GM12801 (cell line): ENCODE measurements at regions not wholly inside any gene's neighbourhood (a gene's known extent, or its start where the extent isn't known, plus 50 kb on each side); places are given as distances from the start of the nearest gene placed in this dataset.

Experiments
- TF ChIP-seq, protein P1 (sequence below): IDR thresholded peaks from one replicate; pipeline ENCODE4 v1.5.1; 2011; ENCODE audit warnings: control low read depth; ENCODE audit not compliant: insufficient read length; ENCODE audit errors: extremely low read depth

DNA sequence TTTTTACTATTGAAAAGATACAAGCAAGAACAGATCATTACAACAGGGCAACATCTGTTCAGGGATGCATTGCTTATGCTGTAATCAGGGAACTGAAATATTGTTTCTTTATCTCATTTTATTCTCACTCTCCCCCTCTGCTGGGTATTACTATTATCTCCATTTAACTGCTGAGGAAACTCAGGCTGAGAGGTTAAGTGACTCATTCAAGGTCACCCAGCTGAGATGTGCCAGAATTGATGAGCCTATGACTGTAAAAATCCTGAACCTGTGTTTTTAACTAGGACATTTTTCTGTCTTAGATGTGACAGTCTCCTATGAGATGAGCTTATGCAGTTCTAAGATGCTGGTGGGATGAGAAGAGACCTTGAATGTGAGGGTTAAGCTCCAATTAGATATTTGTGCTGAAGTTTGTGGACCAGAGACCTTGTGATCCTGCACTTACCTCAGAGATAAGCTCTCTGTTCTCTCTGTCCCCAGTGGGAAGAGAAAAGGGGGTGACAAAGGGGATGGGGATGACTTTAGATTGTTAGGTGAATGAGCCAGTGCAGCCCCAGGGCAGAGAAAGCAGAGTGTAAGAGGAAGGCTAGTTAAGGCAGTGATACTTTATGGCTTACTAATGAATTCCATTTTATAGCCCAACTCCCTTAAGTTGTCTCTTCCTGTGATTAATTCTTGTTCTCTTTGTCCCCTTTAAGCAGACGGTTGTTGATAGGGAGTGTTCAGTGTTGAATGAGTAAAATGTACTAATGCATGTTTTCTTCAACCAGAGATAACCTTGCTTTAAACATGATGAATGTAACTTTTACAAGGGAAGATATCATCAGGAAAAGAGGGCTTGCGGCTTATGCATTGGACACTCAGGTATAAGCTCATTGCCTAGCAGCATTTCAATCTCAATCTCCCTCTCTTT, 111.4 kb downstream of the HLX start:
- TF ChIP-seq, protein P1, sequence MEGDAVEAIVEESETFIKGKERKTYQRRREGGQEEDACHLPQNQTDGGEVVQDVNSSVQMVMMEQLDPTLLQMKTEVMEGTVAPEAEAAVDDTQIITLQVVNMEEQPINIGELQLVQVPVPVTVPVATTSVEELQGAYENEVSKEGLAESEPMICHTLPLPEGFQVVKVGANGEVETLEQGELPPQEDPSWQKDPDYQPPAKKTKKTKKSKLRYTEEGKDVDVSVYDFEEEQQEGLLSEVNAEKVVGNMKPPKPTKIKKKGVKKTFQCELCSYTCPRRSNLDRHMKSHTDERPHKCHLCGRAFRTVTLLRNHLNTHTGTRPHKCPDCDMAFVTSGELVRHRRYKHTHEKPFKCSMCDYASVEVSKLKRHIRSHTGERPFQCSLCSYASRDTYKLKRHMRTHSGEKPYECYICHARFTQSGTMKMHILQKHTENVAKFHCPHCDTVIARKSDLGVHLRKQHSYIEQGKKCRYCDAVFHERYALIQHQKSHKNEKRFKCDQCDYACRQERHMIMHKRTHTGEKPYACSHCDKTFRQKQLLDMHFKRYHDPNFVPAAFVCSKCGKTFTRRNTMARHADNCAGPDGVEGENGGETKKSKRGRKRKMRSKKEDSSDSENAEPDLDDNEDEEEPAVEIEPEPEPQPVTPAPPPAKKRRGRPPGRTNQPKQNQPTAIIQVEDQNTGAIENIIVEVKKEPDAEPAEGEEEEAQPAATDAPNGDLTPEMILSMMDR: no peak

DNA sequence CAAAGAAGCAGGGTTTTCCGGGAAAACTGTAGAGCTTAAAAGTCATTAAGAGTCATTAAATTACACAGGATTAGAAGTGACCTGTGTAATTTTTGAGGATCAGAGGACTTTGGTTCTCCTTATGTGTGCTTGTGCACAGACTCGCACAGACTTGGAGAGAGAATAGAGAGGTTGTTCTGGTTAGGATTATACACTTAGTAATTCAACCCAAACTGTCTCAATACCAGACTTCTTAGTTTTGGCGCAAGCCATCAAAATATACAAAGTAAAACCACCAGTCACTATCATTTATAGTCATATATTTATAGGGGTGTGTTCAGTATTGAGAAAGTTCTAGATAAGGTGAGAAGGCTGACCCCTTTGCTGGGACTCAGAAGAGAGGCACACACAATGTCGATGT, 112.3 kb downstream of the HLX start:
- TF ChIP-seq, protein P1: no peak

DNA sequence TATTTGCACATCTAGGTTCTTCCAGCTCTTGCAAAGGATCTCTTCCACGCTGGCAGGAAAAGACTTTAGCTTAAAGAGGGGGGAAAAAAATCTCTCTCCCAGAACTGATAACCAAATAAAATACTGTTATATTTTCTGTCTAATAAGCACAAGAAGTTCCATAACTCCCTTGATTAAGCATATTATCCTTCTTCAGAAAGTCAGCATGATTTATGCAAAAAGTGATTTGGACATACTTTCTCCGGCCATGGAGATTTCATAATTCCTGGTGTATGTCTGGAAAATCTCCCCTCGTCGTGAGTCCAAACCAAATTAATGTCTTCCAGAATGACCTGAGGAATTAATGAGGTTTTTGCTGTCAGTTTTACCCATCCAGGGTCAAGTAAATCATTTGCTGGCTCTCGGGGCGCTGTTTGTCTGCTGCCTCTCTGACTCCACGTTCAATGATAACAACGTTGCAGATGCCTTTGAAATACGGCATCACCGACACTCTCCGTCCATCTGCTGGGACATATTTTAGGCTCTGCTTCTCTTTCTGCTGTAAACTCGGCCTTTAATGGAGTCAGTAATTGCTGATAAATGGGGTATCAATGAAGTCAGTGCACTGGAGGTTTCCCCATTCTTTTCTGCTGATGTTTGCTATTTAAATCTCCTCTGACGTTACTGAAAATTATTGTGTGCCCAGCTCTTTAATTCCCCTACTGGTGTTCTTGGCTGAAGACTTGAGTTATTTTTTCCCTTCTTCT, 112.9 kb downstream of the HLX start:
- TF ChIP-seq, protein P1: no peak

DNA sequence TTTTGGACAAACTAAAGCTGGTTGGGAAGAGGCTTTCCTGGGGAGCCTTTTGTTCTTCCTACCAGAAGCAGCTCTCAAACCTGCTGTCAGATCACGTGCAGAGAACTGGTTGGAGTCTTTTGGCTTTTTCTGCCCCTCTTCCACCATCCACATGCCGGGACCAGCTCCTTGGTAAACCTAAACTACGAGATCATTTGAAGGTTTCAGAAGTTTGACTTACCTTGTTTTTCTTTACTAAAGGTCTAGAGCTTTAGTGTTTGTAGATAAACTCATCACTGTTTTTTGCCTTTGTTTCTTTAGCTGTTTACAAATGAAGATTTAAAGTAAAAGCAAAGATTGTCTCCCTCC, 113.4 kb downstream of the HLX start:
- TF ChIP-seq, protein P1: no peak

DNA sequence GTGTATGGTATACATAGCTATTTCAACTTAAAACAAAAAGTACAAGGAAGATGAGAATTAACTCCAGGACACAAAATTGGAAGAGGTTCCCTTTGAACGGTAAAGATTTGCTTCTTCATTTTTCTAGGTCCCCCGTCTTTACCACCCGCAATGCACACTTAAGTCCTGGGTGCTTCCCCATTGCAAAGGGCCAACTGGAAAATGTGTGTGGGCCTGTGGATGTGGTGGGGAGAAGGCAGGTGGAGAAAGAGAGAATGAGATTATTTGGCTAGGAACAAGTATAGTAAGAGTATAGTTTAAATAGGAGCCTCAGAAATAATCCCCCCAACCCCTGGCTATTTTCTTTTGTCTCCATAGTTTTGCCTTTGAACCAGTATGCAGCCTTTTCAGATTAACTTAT, 115.4 kb downstream of the HLX start:
- TF ChIP-seq, protein P1: no peak

DNA sequence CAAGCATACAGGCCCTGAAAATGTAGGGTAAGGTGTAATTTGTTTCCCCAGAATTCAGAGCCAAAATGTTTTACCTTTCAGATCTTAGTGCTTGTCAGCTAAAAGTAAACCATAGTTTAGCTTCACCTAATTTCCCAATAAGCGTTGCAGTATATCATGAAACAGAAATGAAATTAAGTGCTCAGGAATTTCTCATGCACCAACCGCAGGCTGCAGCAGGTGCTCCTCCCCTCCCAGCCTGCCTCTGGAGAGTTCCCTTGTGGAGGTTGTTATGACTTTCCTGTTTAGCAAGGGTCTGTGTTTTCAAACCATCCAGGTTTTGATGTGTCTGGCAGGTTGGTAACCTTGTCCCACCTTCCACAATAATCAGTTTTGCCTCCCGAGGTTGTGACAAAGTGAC, 118.5 kb downstream of the HLX start:
- TF ChIP-seq, protein P1: no peak

DNA sequence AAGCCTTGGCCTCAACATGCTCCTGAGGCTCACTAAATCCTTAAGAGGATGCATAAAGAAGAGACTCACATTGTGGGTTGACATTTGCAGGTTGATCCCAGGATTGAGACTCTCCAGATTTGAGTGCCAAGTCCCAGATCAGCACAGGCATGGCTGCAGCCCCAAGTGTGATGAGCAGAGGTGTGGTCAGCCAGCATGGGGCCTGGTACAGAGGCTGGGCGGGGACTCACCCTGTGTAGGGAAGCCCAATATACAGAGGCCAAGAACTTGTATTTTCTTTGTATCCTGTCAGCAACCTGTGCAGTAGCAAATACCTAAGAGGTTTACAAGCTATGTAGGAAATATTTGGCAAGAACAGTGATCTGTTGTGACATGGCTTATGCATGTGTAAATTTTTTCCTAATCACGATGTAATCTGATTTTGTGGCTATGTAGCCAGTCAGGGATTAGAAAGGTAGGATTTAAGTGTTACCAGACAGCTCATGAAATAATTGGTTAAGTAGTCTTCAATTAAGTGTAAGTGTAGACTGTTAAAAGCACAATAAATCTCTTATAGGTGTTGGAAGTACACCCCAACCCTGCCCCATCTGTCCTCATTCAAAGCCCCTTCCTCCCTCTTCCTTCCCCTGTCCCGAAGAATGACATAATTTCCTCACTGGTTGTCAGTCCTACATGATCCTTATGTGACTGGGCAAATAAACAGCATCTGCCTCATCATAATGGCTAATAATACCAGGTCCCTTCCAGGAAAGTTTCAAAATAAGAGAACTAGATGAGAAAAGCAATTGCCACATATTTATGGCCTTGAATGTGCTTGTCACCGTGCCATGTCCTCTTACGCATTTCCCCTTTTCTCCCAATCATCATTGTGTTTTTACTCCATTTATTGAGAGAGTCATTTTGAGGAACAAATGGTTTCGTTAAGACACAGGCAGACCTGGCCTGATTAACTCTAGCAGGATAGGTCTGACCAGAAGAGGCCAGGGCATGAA, 120.9 kb downstream of the HLX start:
- TF ChIP-seq, protein P1: no peak
